Testis (tissue), 2 donors: ENCODE measurements at regions not wholly inside any gene's neighbourhood (a gene's known extent, or its start where the extent isn't known, plus 50 kb on each side); places are given as distances from the start of the nearest gene placed in this dataset.

ENCODE experiments used
- DNase-seq: peaks from one replicate; pipeline ENCODE4 v3.0.0-alpha.2; 2019
- H3K27ac ChIP-seq, 2 donors: fragments of 200-600 bp; sonication (generic); one replicate each; pipeline ENCODE4 v1.5.1; 2019
- H3K27me3 ChIP-seq: fragments of 200-600 bp; sonication (generic); one replicate; pipeline ENCODE4 v1.5.1; 2019
- H3K36me3 ChIP-seq: fragments of 200-600 bp; sonication (generic); one replicate; pipeline ENCODE4 v1.5.1; 2017; ENCODE audit warnings: low read depth; ENCODE audit errors: missing control alignments
- H3K4me1 ChIP-seq: fragments of 200-600 bp; sonication (generic); one replicate; pipeline ENCODE4 v1.5.1; 2019
- H3K4me3 ChIP-seq, 2 donors: fragments of 200-600 bp; sonication (generic); one replicate each; pipeline ENCODE4 v1.5.1; 2017 to 2019
- H3K9me3 ChIP-seq: fragments of 200-600 bp; sonication (generic); one replicate; pipeline ENCODE4 v1.5.1; 2017
- POLR2A ChIP-seq: fragments of 450-650 bp; IDR thresholded peaks from one replicate; pipeline ENCODE4 v1.6.1; 2017; ENCODE audit warnings: antibody characterized with exemption, mild to moderate bottlenecking, moderate library complexity
- WGBS, 2 donors: methylation state at CpG; one replicate each; pipeline ENCODE4 v1.1.5; 2018; 5-methylcytosine and 5-hydroxymethylcytosine counted together
- intact Hi-C: fragments of 100-400 bp; cut with DNase I; formaldehyde crosslinking; loops from one replicate; pipeline ENCODE4 v1.15.1; 2023; ENCODE audit warnings: low total_unique reads
- TF ChIP-seq, protein P1 (sequence below), 3 experiments: fragments of 450-650 bp in 2 of 3; fragments of 200-600 bp in 1 of 3; sonication (generic) in 1 of 3; IDR thresholded peaks; one replicate each; pipeline ENCODE4 v1.5.1; 2016 to 2019; ENCODE audit warnings: antibody characterized with exemption in 3 of 3, mild to moderate bottlenecking in 2 of 3, moderate library complexity in 1 of 3

- no peak for DNase-seq
- no peaks in the 10 kb centered on the region for H3K9me3 ChIP-seq
- intact Hi-C loops = no loop called here
- no peaks in the 10 kb centered on the region for H3K4me1 ChIP-seq
- TF ChIP-seq POLR2A = no peak
- TF ChIP-seq, protein P1, sequence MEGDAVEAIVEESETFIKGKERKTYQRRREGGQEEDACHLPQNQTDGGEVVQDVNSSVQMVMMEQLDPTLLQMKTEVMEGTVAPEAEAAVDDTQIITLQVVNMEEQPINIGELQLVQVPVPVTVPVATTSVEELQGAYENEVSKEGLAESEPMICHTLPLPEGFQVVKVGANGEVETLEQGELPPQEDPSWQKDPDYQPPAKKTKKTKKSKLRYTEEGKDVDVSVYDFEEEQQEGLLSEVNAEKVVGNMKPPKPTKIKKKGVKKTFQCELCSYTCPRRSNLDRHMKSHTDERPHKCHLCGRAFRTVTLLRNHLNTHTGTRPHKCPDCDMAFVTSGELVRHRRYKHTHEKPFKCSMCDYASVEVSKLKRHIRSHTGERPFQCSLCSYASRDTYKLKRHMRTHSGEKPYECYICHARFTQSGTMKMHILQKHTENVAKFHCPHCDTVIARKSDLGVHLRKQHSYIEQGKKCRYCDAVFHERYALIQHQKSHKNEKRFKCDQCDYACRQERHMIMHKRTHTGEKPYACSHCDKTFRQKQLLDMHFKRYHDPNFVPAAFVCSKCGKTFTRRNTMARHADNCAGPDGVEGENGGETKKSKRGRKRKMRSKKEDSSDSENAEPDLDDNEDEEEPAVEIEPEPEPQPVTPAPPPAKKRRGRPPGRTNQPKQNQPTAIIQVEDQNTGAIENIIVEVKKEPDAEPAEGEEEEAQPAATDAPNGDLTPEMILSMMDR (IDR thresholded peaks at IDR 0.05) = no peak
- no peaks in the 10 kb centered on the region for H3K36me3 ChIP-seq
- H3K27me3 ChIP-seq = no peaks in the 10 kb centered on the region
- WGBS, 2 donors = 94 to 95% methylated on average over 2 of the region's 2 CpGs
- H3K27ac ChIP-seq = no peak overlapping the region
- H3K4me3 ChIP-seq = no peak overlapping the region
These were observed 320.4 kb downstream of the RWDD3 start for GRCh38 chr1:95554408-95554807.

DNA sequence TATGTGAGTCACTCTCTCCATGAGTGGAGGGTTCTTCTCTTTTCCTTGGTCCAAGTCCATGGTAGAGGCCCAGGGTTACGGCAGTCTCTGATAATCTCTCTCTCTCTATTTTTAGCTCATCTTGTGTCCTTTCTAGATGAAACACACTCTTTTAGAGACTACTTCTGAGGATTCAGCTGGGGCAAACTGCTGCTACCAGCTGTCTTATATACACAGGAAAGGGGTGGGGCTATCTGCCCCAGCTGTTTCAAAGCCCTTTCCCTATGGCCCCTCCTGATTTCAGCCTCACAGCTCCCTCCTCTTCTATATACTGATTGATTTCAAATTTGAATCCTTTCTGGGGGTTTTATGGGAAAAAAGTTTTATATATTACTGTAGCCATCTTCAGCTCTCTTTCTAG, 324.8 kb downstream of the RWDD3 start:
- Histone ChIP-seq H3K27me3 (no peaks in the 10 kb centered on the region), H3K9me3 (no peaks in the 10 kb centered on the region), H3K36me3 (no peaks in the 10 kb centered on the region), H3K4me1 (no peaks in the 10 kb centered on the region), H3K27ac (no peak overlapping the region), H3K4me3 (no peak overlapping the region)
- WGBS, 2 donors = 50 to 60% methylated on average over 1 of the region's 1 CpG
- DNase-seq = no peak
- intact Hi-C loops = no loop called here
- no peak for TF ChIP-seq POLR2A
- TF ChIP-seq, protein P1 (IDR thresholded peaks at IDR 0.05) = no peak

GRCh38 chr1:95561346-95561745, 327.3 kb downstream of the RWDD3 start:
- no peaks in the 10 kb centered on the region for H3K36me3 ChIP-seq
- DNase-seq = no peak
- intact Hi-C loops = no loop called here
- H3K9me3 ChIP-seq = no peaks in the 10 kb centered on the region
- no peak overlapping the region for H3K27ac ChIP-seq
- no peak overlapping the region for H3K4me3 ChIP-seq
- no peak for TF ChIP-seq POLR2A
- TF ChIP-seq, protein P1 (IDR thresholded peaks at IDR 0.05) = no peak
- no peaks in the 10 kb centered on the region for H3K27me3 ChIP-seq
- no peaks in the 10 kb centered on the region for H3K4me1 ChIP-seq

GRCh38 chr1:95562230-95562629, 328.2 kb downstream of the RWDD3 start:
- H3K36me3 ChIP-seq = no peaks in the 10 kb centered on the region
- no peaks in the 10 kb centered on the region for H3K9me3 ChIP-seq
- DNase-seq = no peak
- intact Hi-C loops = no loop called here
- H3K27ac ChIP-seq = no peak overlapping the region
- no peaks in the 10 kb centered on the region for H3K4me1 ChIP-seq
- WGBS, 2 donors = 80 to 88% methylated on average over 3 of the region's 3 CpGs
- H3K4me3 ChIP-seq = no peak overlapping the region
- H3K27me3 ChIP-seq = no peaks in the 10 kb centered on the region
- no peak for TF ChIP-seq POLR2A
- TF ChIP-seq, protein P1 (IDR thresholded peaks at IDR 0.05) = no peak

- H3K27ac ChIP-seq = no peak overlapping the region
- TF ChIP-seq, protein P1 (IDR thresholded peaks at IDR 0.05) = no peak
- no peak for TF ChIP-seq POLR2A
- H3K27me3 ChIP-seq = no peaks in the 10 kb centered on the region
- no peaks in the 10 kb centered on the region for H3K36me3 ChIP-seq
- DNase-seq = no peak
- no peaks in the 10 kb centered on the region for H3K9me3 ChIP-seq
- intact Hi-C loops = no loop called here
- H3K4me3 ChIP-seq = no peak overlapping the region
- no peaks in the 10 kb centered on the region for H3K4me1 ChIP-seq
- 84 to 91% methylated on average over 3 of the region's 3 CpGs for WGBS, 2 donors
These were observed 338.0 kb downstream of the RWDD3 start for GRCh38 chr1:95572002-95572401.
